NCI-H1092 (cell line): ENCODE measurements at regions not wholly inside any gene's neighbourhood (a gene's known extent, or its start where the extent isn't known, plus 50 kb on each side); places are given as distances from the start of the nearest gene placed in this dataset.
A peak's percentile ranks its signal among the peaks of the same experiment; 100 is the strongest.
"Not testable (repeated sequence)": the region's sequence is repeated elsewhere in the genome, so short reads cannot be mapped to it uniquely, and the experiment has no call there.

Source experiments
- DNase-seq: peaks from one replicate; lab custom pipeline; 2025; lab: John Stamatoyannopoulos, UW

DNA sequence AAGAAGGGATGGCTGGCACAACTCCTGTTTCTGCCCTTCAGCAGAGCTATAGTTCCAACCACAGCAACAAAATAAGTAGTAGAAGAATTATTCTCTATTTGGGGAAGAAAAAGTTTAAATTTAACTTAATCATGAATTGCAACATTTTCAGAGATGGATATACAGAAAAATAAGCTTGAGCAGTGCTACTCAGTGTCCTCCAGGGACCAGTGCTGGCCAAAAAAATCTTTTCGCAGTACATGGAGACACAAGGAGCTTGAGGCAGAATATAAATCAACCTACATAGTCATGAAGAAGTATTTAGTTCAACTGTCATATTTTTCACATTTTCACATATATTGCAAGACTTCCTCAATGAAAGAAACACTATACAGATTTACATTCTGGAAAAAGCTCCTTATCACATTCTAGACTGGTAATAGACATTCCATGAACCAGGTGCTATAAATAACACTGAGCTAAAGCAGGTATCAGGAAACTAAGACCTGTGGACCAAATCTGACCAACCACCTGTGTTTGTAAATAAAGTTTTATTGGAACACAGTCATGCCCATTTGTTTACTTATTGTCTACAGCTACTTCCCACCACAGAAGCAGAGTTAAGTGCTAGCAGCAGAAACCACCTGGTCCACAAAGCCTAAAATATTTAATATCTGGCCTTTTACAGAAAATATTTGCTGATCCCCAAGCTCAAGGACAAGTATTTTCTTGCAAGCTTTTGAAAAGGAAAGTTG is 101.9 kb downstream of the RGS21 start:
- DNase-seq, result no peak

GRCh38 chr1:192430644-192431043 is 113.9 kb downstream of the RGS21 start:
- no peak for DNase-seq

GRCh38 chr1:192435704-192436103 is 118.9 kb downstream of the RGS21 start:
- no peak for DNase-seq

GRCh38 chr1:192436441-192437078 is 119.8 kb downstream of the RGS21 start:
- DNase-seq, result no peak

GRCh38 chr1:192438737-192439136 is 121.9 kb downstream of the RGS21 start:
- DNase-seq, result no peak

DNA sequence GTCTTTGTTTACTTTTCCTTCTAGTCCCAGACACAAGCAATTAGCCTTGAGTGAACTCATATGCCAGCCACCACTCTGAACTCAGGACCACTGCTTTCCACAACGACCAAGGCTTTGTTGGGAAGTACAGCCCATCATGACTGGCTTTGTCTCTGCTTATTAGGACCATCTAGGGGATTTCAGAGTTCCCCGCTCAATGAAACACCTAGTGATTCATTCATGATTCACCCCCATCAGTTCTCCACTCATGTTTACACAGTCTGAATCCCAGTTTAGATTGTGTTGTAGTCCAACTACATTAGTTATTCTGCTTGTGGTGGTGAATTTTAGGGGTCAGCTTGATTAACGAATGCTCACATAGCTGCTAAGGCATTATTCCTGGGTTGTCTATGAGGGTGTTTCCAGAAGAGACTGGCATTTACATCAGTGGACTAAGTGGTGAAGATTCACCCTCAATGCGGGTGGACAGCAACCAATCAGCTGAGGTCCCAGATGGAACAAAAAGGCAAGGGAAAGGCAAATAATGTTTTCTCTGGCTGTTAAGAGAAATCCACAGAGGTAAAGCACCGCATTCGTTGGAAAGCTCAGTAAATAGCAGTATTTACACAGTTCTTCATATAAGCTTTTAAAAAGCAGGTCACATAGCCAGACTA is 122.7 kb downstream of the RGS21 start:
- no peak for DNase-seq

GRCh38 chr1:192441492-192441891 is 124.7 kb downstream of the RGS21 start:
- DNase-seq, result no peak

- no peak for DNase-seq
Observed at GRCh38 chr1:192442736-192443135, 125.9 kb downstream of the RGS21 start.

- no peak for DNase-seq
Observed at GRCh38 chr1:192443616-192444015, 126.8 kb downstream of the RGS21 start.

DNA sequence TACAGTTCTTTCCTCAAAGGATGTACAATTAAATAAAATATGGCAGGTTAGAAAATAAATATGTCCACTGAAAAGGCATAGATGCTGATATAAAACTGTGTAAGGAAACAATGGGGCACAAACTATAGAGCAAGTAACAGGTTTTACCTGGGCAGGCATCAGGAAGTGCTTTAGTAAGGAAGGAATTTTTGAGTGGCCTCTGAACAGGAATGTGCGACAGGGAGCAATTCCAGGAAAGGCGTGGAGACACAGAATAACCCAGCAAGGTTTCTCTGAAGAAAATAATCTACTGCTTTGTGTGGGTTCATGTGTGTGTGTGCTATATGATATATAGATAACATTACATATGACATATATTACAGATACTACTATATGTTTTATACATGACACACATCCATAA is 128.4 kb downstream of the RGS21 start:
- DNase-seq, result no peak

DNA sequence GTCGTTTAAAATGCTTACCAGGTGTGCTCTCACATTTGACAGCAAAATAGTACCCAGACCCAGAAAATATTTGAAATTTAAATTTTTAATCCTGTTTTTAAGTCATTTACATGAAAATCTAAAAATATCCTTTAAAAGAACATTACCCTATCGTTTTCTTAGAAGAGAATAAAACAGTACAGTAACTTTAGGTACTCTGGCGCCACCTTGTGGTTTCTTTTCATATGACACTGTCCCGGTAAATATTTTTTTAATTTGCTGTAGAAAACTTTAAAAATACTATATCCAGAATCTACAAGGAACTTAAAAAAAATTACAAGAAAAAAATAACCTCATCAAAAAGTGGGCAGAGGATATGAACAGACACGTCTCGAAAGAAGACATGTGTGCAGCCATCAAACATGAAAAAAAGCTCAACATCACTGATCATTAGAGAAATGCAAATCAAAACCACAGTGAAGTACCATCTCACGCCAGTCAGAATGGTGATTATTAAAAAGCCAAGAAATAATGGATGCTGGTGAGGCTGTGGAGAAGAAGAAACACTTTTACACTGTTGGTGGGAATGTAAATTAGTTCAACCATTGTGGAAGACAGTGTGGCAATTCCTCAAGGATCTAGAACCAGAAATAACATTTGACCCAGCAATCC is 129.2 kb downstream of the RGS21 start:
- DNase-seq, result no peak

- no peak for DNase-seq
Observed at GRCh38 chr1:192448026-192448578, 127.5 kb upstream of the RGS1 start.

GRCh38 chr1:192453360-192453992 is 122.1 kb upstream of the RGS1 start:
- DNase-seq, result no peak

DNA sequence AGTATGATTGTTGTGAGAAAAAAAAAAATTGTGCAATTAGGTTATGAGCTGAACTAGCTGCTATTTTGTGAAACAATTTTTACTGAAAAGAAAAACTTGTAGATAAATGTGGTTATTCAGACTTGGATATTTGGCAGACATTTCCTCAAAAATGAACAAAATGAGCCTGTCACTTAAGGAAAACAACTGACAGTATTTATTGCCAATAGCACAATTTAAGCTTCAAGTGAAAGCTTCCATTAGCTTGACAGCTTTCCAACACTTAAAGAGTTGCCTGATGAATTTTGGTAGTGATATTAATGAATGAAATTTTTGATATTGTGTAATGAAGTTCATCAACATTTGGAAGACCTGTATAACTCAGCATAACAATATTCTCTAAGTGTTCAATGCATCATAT is 116.1 kb upstream of the RGS1 start:
- DNase-seq, result no peak

- DNase-seq, result no peak
Observed at GRCh38 chr1:192461684-192462083, 113.9 kb upstream of the RGS1 start.

DNA sequence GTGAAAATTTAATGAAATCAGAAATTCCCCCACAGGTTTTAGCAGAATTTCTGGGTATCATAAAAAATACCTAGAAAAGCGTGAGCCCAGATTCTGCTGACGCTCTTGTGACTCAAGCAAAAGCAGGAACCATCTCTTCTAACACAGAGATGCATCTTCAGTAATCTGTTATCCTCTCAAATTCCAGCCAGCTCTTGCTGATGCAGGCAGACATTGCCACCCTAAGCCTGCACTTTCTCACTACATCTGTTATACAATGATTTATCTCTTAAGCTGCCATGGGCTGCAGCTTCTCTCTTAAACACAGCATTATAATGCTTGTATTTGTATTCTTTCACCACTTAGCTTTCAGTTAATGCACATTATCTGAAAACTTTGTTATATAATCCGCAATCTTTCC is 113.0 kb upstream of the RGS1 start:
- no peak for DNase-seq

GRCh38 chr1:192463661-192464060 is 111.9 kb upstream of the RGS1 start:
- DNase-seq, result no peak

- DNase-seq, result not testable (repeated sequence)
Observed at GRCh38 chr1:192465221-192465620, 110.4 kb upstream of the RGS1 start.

- peak; percentile 10 for DNase-seq
Observed at GRCh38 chr1:192474080-192474683, 101.4 kb upstream of the RGS1 start.

GRCh38 chr1:192475329-192475728 is 100.2 kb upstream of the RGS1 start:
- no peak for DNase-seq

- DNase-seq, result no peak
Observed at GRCh38 chr1:192475970-192476369, 99.6 kb upstream of the RGS1 start.
